ENCODE measurements at regions not wholly inside any gene's neighbourhood (a gene's known extent, or its start where the extent isn't known, plus 50 kb on each side); places are given as distances from the start of the nearest gene placed in this dataset.

- H3K79me2 ChIP-seq (ENCODE audit: insufficient read depth, low read length): peaks cover 98% of the 10 kb centered on the region
- TF ChIP-seq EZH2phosphoT487 (IDR thresholded peaks at IDR 0.05; ENCODE audit: borderline replicate concordance) (no peak), CTCF (conservative IDR thresholded peaks at IDR 0.05; ENCODE audit: low read length) (no peak)
- no peak overlapping the region for H2AFZ ChIP-seq (ENCODE audit: low read length)
- no peaks in the 10 kb centered on the region for H3K9me3 ChIP-seq (ENCODE audit: insufficient read depth, low read depth, low read length)
- H3K9ac ChIP-seq (ENCODE audit: low read depth, low read length, poor library complexity, severe bottlenecking): no peak overlapping the region
- H3K36me3 ChIP-seq (ENCODE audit: insufficient read depth, low read length): peaks cover 39% of the 10 kb centered on the region; the same call in 1 of the 2 replicates
- H3K4me1 ChIP-seq (ENCODE audit: insufficient read depth, low read length, poor library complexity, severe bottlenecking): peaks cover 57% of the 10 kb centered on the region
- H3K4me3 ChIP-seq (ENCODE audit: low read length, poor library complexity, severe bottlenecking): no peak overlapping the region
- no peaks in the 10 kb centered on the region for H3K27me3 ChIP-seq (ENCODE audit: insufficient read depth, low read length, poor library complexity, severe bottlenecking)
- H3F3A ChIP-seq (ENCODE audit: low read depth): no peaks in the 10 kb centered on the region
- H3K9me2 ChIP-seq (replicated peaks; ENCODE audit: low read depth, low read length): no peaks in the 10 kb centered on the region
- no peak overlapping the region for H3K4me2 ChIP-seq (ENCODE audit: low read depth, low read length, poor library complexity, severe bottlenecking)
- peaks cover 8% of the 10 kb centered on the region for H4K20me1 ChIP-seq (ENCODE audit: insufficient read depth, low read length, poor library complexity, severe bottlenecking)
Measured at GRCh38 chr14:22513066-22513812, 75.8 kb downstream of the DAD1 start.

- peak overlapping the region; percentile 19 for H3K4me2 ChIP-seq (ENCODE audit: low read depth, low read length, poor library complexity, severe bottlenecking)
- no peak overlapping the region for H2AFZ ChIP-seq (ENCODE audit: low read length)
- no peaks in the 10 kb centered on the region for H3F3A ChIP-seq (ENCODE audit: low read depth)
Measured at GRCh38 chr14:22512106-22512814, 76.8 kb downstream of the DAD1 start.

GRCh38 chr14:22510527-22511110 is 78.4 kb downstream of the DAD1 start:
- Histone ChIP-seq H3K9me3 (ENCODE audit: insufficient read depth, low read depth, low read length) (no peaks in the 10 kb centered on the region), H3K36me3 (ENCODE audit: insufficient read depth, low read length) (peaks cover 48% of the 10 kb centered on the region; the same call in 1 of the 2 replicates), H3K4me1 (ENCODE audit: insufficient read depth, low read length, poor library complexity, severe bottlenecking) (peaks cover 61% of the 10 kb centered on the region), H3K9me2 (replicated peaks; ENCODE audit: low read depth, low read length) (no peaks in the 10 kb centered on the region), H3K9ac (ENCODE audit: low read depth, low read length, poor library complexity, severe bottlenecking) (peak overlapping the region; percentile 18), H2AFZ (ENCODE audit: low read length) (no peak overlapping the region), H3K4me2 (ENCODE audit: low read depth, low read length, poor library complexity, severe bottlenecking) (no peak overlapping the region), H4K20me1 (ENCODE audit: insufficient read depth, low read length, poor library complexity, severe bottlenecking) (peaks cover 13% of the 10 kb centered on the region), H3F3A (ENCODE audit: low read depth) (no peaks in the 10 kb centered on the region), H3K79me2 (ENCODE audit: insufficient read depth, low read length) (peaks cover 97% of the 10 kb centered on the region), H3K27me3 (ENCODE audit: insufficient read depth, low read length, poor library complexity, severe bottlenecking) (no peaks in the 10 kb centered on the region), H3K4me3 (ENCODE audit: low read length, poor library complexity, severe bottlenecking) (no peak overlapping the region)
- TF ChIP-seq CTCF (conservative IDR thresholded peaks at IDR 0.05; ENCODE audit: low read length) (no peak), EZH2phosphoT487 (IDR thresholded peaks at IDR 0.05; ENCODE audit: borderline replicate concordance) (no peak)

More at GRCh38 chr14:22512106-22512814, 76.8 kb downstream of the DAD1 start:
- Histone ChIP-seq H3K4me3 (ENCODE audit: low read length, poor library complexity, severe bottlenecking) (no peak overlapping the region), H3K9me3 (ENCODE audit: insufficient read depth, low read depth, low read length) (no peaks in the 10 kb centered on the region), H3K9me2 (replicated peaks; ENCODE audit: low read depth, low read length) (no peaks in the 10 kb centered on the region), H3K79me2 (ENCODE audit: insufficient read depth, low read length) (peaks cover 97% of the 10 kb centered on the region), H3K4me1 (ENCODE audit: insufficient read depth, low read length, poor library complexity, severe bottlenecking) (peaks cover 54% of the 10 kb centered on the region), H3K27me3 (ENCODE audit: insufficient read depth, low read length, poor library complexity, severe bottlenecking) (no peaks in the 10 kb centered on the region), H3K36me3 (ENCODE audit: insufficient read depth, low read length) (peaks cover 46% of the 10 kb centered on the region; the same call in 1 of the 2 replicates), H4K20me1 (ENCODE audit: insufficient read depth, low read length, poor library complexity, severe bottlenecking) (peaks cover 8% of the 10 kb centered on the region), H3K9ac (ENCODE audit: low read depth, low read length, poor library complexity, severe bottlenecking) (no peak overlapping the region)
- TF ChIP-seq CTCF (conservative IDR thresholded peaks at IDR 0.05; ENCODE audit: low read length) (no peak), EZH2phosphoT487 (IDR thresholded peaks at IDR 0.05; ENCODE audit: borderline replicate concordance) (no peak)

All from Loucy (cell line).